H1 (cell line): ENCODE measurements at regions not wholly inside any gene's neighbourhood (a gene's known extent, or its start where the extent isn't known, plus 50 kb on each side); places are given as distances from the start of the nearest gene placed in this dataset.
"Not testable (repeated sequence)": the region's sequence is repeated elsewhere in the genome, so short reads cannot be mapped to it uniquely, and the experiment has no call there.

Source experiments
- BACH1 ChIP-seq: IDR thresholded peaks from 2 replicates; pipeline ENCODE4 v1.6.1; 2012; ENCODE audit warnings: low read length, improper control_type of control experiment
- CBX5 ChIP-seq: fragments of 300-800, 300-1000 bp; sonication (generic); IDR thresholded peaks from 2 replicates; pipeline ENCODE4 v1.7.1; 2016; ENCODE audit warnings: antibody characterized with exemption, low read length, low read depth
- EP300 ChIP-seq, 2 experiments: IDR thresholded peaks; 1 replicate in 1 of 2; 2 replicates in 1 of 2; pipeline ENCODE4 v1.6.1; 2011 to 2012; ENCODE audit warnings: low read depth in 2 of 2, low read length in 2 of 2, mild to moderate bottlenecking in 2 of 2, borderline replicate concordance in 1 of 2, inconsistent platforms in 1 of 2, moderate library complexity in 1 of 2
- RFX5 ChIP-seq: IDR thresholded peaks from 2 replicates; pipeline ENCODE4 v1.6.1; 2011; ENCODE audit warnings: low read depth, low read length, improper control_type of control experiment, borderline replicate concordance
- SP2 ChIP-seq: IDR thresholded peaks from 2 replicates; pipeline ENCODE4 v1.6.1; 2012; ENCODE audit warnings: mild to moderate bottlenecking, low read length, inconsistent platforms
- SUZ12 ChIP-seq: fragments of 200-600 bp; sonication (generic); IDR thresholded peaks from 2 replicates; pipeline ENCODE4 v1.6.1; 2012; ENCODE audit warnings: mild to moderate bottlenecking, inconsistent platforms, low read length, moderate library complexity, mixed read lengths
- ZNF274 ChIP-seq: IDR thresholded peaks from 2 replicates; pipeline ENCODE4 v1.7.0; 2012; ENCODE audit warnings: low read length, borderline replicate concordance; ENCODE audit errors: extremely low read depth
- TF ChIP-seq, protein P1 (sequence below), 3 experiments: IDR thresholded peaks; 1 replicate in 2 of 3; 2 replicates in 1 of 3; pipeline versions ENCODE4 v1.5.1 to v1.6.1; 2011; ENCODE audit warnings: low read length in 3 of 3, mild to moderate bottlenecking in 3 of 3, inconsistent platforms in 2 of 3, low read depth in 1 of 3, moderate library complexity in 1 of 3; ENCODE audit not compliant: insufficient read depth in 1 of 3; ENCODE audit errors: control extremely low read depth in 1 of 3
- TF ChIP-seq, protein P2 (sequence below): IDR thresholded peaks from 2 replicates; pipeline ENCODE4 v1.6.1; 2012; ENCODE audit warnings: inconsistent platforms
- TF ChIP-seq, protein P3 (sequence below): fragments of 300-600 bp; sonication (generic); IDR thresholded peaks from 2 replicates; pipeline ENCODE4 v1.7.1; 2012; ENCODE audit warnings: low read length, moderate library complexity, mild to moderate bottlenecking, inconsistent platforms; ENCODE audit not compliant: insufficient replicate concordance

DNA sequence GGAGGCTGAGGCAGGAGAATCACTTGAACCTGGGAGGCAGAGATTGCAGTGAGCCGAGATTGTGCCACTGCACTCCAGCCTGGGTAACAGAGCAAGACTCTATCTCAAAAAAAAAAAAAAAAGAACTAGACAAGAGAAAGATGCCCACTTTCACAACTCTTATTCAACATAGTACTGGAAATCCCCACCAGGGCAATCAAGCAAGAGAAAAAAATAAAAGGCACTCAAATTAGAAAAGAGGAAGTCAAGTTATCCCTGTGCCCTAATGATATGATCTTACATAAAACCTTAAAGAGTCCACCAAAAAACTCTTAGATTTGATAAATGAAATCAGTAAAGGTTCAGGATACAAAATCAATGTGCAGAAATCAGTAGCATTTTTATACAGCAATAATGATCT lies 528.7 kb upstream of the NR5A2 start:
- TF ChIP-seq, protein P1, sequence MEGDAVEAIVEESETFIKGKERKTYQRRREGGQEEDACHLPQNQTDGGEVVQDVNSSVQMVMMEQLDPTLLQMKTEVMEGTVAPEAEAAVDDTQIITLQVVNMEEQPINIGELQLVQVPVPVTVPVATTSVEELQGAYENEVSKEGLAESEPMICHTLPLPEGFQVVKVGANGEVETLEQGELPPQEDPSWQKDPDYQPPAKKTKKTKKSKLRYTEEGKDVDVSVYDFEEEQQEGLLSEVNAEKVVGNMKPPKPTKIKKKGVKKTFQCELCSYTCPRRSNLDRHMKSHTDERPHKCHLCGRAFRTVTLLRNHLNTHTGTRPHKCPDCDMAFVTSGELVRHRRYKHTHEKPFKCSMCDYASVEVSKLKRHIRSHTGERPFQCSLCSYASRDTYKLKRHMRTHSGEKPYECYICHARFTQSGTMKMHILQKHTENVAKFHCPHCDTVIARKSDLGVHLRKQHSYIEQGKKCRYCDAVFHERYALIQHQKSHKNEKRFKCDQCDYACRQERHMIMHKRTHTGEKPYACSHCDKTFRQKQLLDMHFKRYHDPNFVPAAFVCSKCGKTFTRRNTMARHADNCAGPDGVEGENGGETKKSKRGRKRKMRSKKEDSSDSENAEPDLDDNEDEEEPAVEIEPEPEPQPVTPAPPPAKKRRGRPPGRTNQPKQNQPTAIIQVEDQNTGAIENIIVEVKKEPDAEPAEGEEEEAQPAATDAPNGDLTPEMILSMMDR (IDR thresholded peaks at IDR 0.05; ENCODE audit: control extremely low read depth in 1 of 3, insufficient read depth in 1 of 3, low read depth in 1 of 3, low read length in 3 of 3), result not testable (repeated sequence)
- not testable (repeated sequence) for TF ChIP-seq RFX5; CBX5; BACH1; ZNF274; EP300 (IDR thresholded peaks at IDR 0.05; ENCODE audit: borderline replicate concordance in 1 of 2, low read depth in 2 of 2, low read length in 2 of 2); SUZ12; SP2
- TF ChIP-seq, protein P2, sequence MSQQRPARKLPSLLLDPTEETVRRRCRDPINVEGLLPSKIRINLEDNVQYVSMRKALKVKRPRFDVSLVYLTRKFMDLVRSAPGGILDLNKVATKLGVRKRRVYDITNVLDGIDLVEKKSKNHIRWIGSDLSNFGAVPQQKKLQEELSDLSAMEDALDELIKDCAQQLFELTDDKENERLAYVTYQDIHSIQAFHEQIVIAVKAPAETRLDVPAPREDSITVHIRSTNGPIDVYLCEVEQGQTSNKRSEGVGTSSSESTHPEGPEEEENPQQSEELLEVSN, result not testable (repeated sequence)
- TF ChIP-seq, protein P3, sequence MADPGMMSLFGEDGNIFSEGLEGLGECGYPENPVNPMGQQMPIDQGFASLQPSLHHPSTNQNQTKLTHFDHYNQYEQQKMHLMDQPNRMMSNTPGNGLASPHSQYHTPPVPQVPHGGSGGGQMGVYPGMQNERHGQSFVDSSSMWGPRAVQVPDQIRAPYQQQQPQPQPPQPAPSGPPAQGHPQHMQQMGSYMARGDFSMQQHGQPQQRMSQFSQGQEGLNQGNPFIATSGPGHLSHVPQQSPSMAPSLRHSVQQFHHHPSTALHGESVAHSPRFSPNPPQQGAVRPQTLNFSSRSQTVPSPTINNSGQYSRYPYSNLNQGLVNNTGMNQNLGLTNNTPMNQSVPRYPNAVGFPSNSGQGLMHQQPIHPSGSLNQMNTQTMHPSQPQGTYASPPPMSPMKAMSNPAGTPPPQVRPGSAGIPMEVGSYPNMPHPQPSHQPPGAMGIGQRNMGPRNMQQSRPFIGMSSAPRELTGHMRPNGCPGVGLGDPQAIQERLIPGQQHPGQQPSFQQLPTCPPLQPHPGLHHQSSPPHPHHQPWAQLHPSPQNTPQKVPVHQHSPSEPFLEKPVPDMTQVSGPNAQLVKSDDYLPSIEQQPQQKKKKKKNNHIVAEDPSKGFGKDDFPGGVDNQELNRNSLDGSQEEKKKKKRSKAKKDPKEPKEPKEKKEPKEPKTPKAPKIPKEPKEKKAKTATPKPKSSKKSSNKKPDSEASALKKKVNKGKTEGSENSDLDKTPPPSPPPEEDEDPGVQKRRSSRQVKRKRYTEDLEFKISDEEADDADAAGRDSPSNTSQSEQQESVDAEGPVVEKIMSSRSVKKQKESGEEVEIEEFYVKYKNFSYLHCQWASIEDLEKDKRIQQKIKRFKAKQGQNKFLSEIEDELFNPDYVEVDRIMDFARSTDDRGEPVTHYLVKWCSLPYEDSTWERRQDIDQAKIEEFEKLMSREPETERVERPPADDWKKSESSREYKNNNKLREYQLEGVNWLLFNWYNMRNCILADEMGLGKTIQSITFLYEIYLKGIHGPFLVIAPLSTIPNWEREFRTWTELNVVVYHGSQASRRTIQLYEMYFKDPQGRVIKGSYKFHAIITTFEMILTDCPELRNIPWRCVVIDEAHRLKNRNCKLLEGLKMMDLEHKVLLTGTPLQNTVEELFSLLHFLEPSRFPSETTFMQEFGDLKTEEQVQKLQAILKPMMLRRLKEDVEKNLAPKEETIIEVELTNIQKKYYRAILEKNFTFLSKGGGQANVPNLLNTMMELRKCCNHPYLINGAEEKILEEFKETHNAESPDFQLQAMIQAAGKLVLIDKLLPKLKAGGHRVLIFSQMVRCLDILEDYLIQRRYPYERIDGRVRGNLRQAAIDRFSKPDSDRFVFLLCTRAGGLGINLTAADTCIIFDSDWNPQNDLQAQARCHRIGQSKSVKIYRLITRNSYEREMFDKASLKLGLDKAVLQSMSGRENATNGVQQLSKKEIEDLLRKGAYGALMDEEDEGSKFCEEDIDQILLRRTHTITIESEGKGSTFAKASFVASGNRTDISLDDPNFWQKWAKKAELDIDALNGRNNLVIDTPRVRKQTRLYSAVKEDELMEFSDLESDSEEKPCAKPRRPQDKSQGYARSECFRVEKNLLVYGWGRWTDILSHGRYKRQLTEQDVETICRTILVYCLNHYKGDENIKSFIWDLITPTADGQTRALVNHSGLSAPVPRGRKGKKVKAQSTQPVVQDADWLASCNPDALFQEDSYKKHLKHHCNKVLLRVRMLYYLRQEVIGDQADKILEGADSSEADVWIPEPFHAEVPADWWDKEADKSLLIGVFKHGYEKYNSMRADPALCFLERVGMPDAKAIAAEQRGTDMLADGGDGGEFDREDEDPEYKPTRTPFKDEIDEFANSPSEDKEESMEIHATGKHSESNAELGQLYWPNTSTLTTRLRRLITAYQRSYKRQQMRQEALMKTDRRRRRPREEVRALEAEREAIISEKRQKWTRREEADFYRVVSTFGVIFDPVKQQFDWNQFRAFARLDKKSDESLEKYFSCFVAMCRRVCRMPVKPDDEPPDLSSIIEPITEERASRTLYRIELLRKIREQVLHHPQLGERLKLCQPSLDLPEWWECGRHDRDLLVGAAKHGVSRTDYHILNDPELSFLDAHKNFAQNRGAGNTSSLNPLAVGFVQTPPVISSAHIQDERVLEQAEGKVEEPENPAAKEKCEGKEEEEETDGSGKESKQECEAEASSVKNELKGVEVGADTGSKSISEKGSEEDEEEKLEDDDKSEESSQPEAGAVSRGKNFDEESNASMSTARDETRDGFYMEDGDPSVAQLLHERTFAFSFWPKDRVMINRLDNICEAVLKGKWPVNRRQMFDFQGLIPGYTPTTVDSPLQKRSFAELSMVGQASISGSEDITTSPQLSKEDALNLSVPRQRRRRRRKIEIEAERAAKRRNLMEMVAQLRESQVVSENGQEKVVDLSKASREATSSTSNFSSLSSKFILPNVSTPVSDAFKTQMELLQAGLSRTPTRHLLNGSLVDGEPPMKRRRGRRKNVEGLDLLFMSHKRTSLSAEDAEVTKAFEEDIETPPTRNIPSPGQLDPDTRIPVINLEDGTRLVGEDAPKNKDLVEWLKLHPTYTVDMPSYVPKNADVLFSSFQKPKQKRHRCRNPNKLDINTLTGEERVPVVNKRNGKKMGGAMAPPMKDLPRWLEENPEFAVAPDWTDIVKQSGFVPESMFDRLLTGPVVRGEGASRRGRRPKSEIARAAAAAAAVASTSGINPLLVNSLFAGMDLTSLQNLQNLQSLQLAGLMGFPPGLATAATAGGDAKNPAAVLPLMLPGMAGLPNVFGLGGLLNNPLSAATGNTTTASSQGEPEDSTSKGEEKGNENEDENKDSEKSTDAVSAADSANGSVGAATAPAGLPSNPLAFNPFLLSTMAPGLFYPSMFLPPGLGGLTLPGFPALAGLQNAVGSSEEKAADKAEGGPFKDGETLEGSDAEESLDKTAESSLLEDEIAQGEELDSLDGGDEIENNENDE, result not testable (repeated sequence)
